Right atrium auricular region (tissue), 2 donors: ENCODE measurements at regions not wholly inside any gene's neighbourhood (a gene's known extent, or its start where the extent isn't known, plus 50 kb on each side); places are given as distances from the start of the nearest gene placed in this dataset.
A peak's percentile ranks its signal among the peaks of the same experiment; 100 is the strongest.
"Not testable (repeated sequence)": the region's sequence is repeated elsewhere in the genome, so short reads cannot be mapped to it uniquely, and the experiment has no call there.

ENCODE experiments used
- DNase-seq: peaks from one replicate; pipeline ENCODE4 v3.0.0-alpha.2; 2019; ENCODE audit warnings: low spot score
- H3K27ac ChIP-seq, 2 donors: fragments of 200-600 bp; sonication (generic); 1 replicate in 1 of 2; 2 replicates in 1 of 2; pipeline ENCODE4 v1.5.1; 2016 to 2019
- H3K27me3 ChIP-seq, 2 donors: fragments of 200-600 bp; sonication (generic); one replicate each; pipeline versions ENCODE4 v1.5.1 to v1.6.0; 2017 to 2019
- H3K36me3 ChIP-seq: fragments of 200-600 bp; sonication (generic); one replicate; pipeline ENCODE4 v1.5.1; 2016
- H3K4me1 ChIP-seq, 2 donors: fragments of 200-600 bp; sonication (generic); one replicate each; pipeline versions ENCODE4 v1.5.1 to v1.6.0; 2017 to 2019
- H3K4me3 ChIP-seq, 2 donors: fragments of 200-600 bp; sonication (generic); 1 replicate in 1 of 2; 2 replicates in 1 of 2; pipeline ENCODE4 v1.5.1; 2017 to 2019; ENCODE audit warnings: mild to moderate bottlenecking in 1 of 2, moderate library complexity in 1 of 2
- H3K9me3 ChIP-seq, 2 donors: fragments of 200-600 bp; sonication (generic); one replicate each; pipeline ENCODE4 v1.5.1; 2019
- CTCF ChIP-seq, 2 donors: fragments of 200-600 bp; sonication (generic); IDR thresholded peaks; one replicate each; pipeline ENCODE4 v1.5.1; 2019; ENCODE audit warnings: antibody characterized with exemption in 2 of 2

GRCh38 chr1:60850084-60850483 lies 232.3 kb upstream of the NFIA start:
- no peaks in the 10 kb centered on the region for H3K36me3 ChIP-seq
- H3K9me3 ChIP-seq: peaks cover 0 to 5% of the 10 kb centered on the region in 2 donors
- no peaks in the 10 kb centered on the region for H3K27me3 ChIP-seq
- H3K4me3 ChIP-seq: no peak overlapping the region
- no peak overlapping the region for H3K27ac ChIP-seq
- no peak for TF ChIP-seq CTCF (IDR thresholded peaks at IDR 0.05)
- H3K4me1 ChIP-seq: no peaks in the 10 kb centered on the region
- DNase-seq: no peak

GRCh38 chr1:60849401-60849800 lies 233.0 kb upstream of the NFIA start:
- Histone ChIP-seq H3K9me3 (peaks cover 0 to 5% of the 10 kb centered on the region in 2 donors), H3K4me3 (no peak overlapping the region), H3K27ac (no peak overlapping the region), H3K36me3 (no peaks in the 10 kb centered on the region), H3K27me3 (no peaks in the 10 kb centered on the region), H3K4me1 (no peaks in the 10 kb centered on the region)
- TF ChIP-seq CTCF (IDR thresholded peaks at IDR 0.05): no peak
- DNase-seq: no peak

GRCh38 chr1:60848583-60849188 lies 233.7 kb upstream of the NFIA start:
- no peak for DNase-seq
- Histone ChIP-seq H3K9me3 (peaks cover 0 to 5% of the 10 kb centered on the region in 2 donors), H3K27ac (no peak overlapping the region), H3K4me3 (no peak overlapping the region), H3K36me3 (no peaks in the 10 kb centered on the region), H3K27me3 (no peaks in the 10 kb centered on the region), H3K4me1 (no peaks in the 10 kb centered on the region)
- TF ChIP-seq CTCF (IDR thresholded peaks at IDR 0.05): peak; percentile 37 to 63

GRCh38 chr1:60847855-60848582 lies 234.3 kb upstream of the NFIA start:
- Histone ChIP-seq H3K27me3 (no peaks in the 10 kb centered on the region), H3K4me1 (no peaks in the 10 kb centered on the region), H3K4me3 (no peak overlapping the region), H3K36me3 (no peaks in the 10 kb centered on the region), H3K9me3 (peaks cover 0 to 5% of the 10 kb centered on the region in 2 donors), H3K27ac (no peak overlapping the region)
- DNase-seq: no peak
- no peak for TF ChIP-seq CTCF (IDR thresholded peaks at IDR 0.05)

- Histone ChIP-seq H3K27ac (no peak overlapping the region), H3K27me3 (no peaks in the 10 kb centered on the region), H3K36me3 (no peaks in the 10 kb centered on the region), H3K4me3 (no peak overlapping the region), H3K4me1 (no peaks in the 10 kb centered on the region), H3K9me3 (peaks cover 0 to 5% of the 10 kb centered on the region in 2 donors)
- TF ChIP-seq CTCF (IDR thresholded peaks at IDR 0.05): no peak
- DNase-seq: no peak
These were observed 235.0 kb upstream of the NFIA start for GRCh38 chr1:60847391-60847790.

- not testable (repeated sequence) for H3K4me3 ChIP-seq, H3K36me3 ChIP-seq, H3K27ac ChIP-seq, DNase-seq, H3K27me3 ChIP-seq, H3K9me3 ChIP-seq, H3K4me1 ChIP-seq
These were observed 236.7 kb upstream of the NFIA start for GRCh38 chr1:60845659-60846058.
